HL-60 (cell line): ENCODE measurements at regions not wholly inside any gene's neighbourhood (a gene's known extent, or its start where the extent isn't known, plus 50 kb on each side); places are given as distances from the start of the nearest gene placed in this dataset.

Experiments
- DNase-seq, 2 experiments: peaks; one replicate each; pipeline ENCODE4 v3.0.0-alpha.2; 2010 to 2020; ENCODE audit warnings: low read depth in 1 of 2, low spot score in 1 of 2
- H3K27ac ChIP-seq: fragments of 250-450 bp; sonication (Bioruptor Pico); replicated peaks from 2 replicates; pipeline ENCODE4 v1.5.1; 2020; ENCODE audit warnings: mild to moderate bottlenecking, moderate library complexity
- H3K27me3 ChIP-seq: fragments of 250-450 bp; sonication (Bioruptor Pico); 2 replicates; pipeline ENCODE4 v1.5.1; 2021; ENCODE audit warnings: mild to moderate bottlenecking, moderate library complexity; ENCODE audit not compliant: insufficient read depth, poor library complexity, severe bottlenecking
- H3K4me3 ChIP-seq: replicated peaks from 2 replicates; pipeline ENCODE4 v1.5.1; 2011; ENCODE audit warnings: mild to moderate bottlenecking, control low read depth, low read length; ENCODE audit not compliant: insufficient read depth
- GABPA ChIP-seq: IDR thresholded peaks from 2 replicates; pipeline ENCODE4 v1.6.1; 2012; ENCODE audit warnings: low read depth
- POLR2AphosphoS5 ChIP-seq: IDR thresholded peaks from 2 replicates; pipeline ENCODE4 v1.6.1; 2012; ENCODE audit warnings: low read depth
- SPI1 ChIP-seq: IDR thresholded peaks from 2 replicates; pipeline ENCODE4 v1.6.1; 2012; ENCODE audit warnings: low read depth, mild to moderate bottlenecking, borderline replicate concordance
- TF ChIP-seq, protein P1 (sequence below): IDR thresholded peaks from 2 replicates; pipeline ENCODE4 v1.6.1; 2012; ENCODE audit warnings: low read depth; ENCODE audit not compliant: insufficient replicate concordance
- TF ChIP-seq, protein P2 (sequence below): IDR thresholded peaks from one replicate; pipeline ENCODE4 v1.5.1; 2011; ENCODE audit warnings: low read length, control low read depth, inconsistent platforms; ENCODE audit not compliant: insufficient read depth

DNA sequence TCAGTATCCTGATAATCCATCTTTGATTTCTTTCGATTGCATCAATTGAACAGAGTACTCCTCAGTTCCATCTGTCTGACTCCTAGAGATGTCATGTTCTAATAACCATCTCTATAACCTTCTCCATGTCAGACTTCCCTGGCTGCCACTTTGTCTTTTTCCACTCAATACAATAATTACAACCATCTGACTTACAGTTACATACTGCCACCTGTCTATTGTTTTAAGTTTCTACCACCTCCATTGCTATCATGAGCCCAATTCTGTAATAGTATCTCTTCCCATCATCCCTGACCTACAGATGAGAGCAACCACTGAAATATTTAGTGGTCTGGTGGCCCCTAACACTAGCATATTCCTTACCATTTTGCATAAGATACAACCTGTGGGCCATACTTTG, 439.2 kb upstream of the FAM47C start:
- H3K27me3 ChIP-seq: no peaks in the 10 kb centered on the region
- no peak for DNase-seq
- TF ChIP-seq, protein P1, sequence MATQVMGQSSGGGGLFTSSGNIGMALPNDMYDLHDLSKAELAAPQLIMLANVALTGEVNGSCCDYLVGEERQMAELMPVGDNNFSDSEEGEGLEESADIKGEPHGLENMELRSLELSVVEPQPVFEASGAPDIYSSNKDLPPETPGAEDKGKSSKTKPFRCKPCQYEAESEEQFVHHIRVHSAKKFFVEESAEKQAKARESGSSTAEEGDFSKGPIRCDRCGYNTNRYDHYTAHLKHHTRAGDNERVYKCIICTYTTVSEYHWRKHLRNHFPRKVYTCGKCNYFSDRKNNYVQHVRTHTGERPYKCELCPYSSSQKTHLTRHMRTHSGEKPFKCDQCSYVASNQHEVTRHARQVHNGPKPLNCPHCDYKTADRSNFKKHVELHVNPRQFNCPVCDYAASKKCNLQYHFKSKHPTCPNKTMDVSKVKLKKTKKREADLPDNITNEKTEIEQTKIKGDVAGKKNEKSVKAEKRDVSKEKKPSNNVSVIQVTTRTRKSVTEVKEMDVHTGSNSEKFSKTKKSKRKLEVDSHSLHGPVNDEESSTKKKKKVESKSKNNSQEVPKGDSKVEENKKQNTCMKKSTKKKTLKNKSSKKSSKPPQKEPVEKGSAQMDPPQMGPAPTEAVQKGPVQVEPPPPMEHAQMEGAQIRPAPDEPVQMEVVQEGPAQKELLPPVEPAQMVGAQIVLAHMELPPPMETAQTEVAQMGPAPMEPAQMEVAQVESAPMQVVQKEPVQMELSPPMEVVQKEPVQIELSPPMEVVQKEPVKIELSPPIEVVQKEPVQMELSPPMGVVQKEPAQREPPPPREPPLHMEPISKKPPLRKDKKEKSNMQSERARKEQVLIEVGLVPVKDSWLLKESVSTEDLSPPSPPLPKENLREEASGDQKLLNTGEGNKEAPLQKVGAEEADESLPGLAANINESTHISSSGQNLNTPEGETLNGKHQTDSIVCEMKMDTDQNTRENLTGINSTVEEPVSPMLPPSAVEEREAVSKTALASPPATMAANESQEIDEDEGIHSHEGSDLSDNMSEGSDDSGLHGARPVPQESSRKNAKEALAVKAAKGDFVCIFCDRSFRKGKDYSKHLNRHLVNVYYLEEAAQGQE: no peak
- TF ChIP-seq, protein P2, sequence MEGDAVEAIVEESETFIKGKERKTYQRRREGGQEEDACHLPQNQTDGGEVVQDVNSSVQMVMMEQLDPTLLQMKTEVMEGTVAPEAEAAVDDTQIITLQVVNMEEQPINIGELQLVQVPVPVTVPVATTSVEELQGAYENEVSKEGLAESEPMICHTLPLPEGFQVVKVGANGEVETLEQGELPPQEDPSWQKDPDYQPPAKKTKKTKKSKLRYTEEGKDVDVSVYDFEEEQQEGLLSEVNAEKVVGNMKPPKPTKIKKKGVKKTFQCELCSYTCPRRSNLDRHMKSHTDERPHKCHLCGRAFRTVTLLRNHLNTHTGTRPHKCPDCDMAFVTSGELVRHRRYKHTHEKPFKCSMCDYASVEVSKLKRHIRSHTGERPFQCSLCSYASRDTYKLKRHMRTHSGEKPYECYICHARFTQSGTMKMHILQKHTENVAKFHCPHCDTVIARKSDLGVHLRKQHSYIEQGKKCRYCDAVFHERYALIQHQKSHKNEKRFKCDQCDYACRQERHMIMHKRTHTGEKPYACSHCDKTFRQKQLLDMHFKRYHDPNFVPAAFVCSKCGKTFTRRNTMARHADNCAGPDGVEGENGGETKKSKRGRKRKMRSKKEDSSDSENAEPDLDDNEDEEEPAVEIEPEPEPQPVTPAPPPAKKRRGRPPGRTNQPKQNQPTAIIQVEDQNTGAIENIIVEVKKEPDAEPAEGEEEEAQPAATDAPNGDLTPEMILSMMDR: no peak
- TF ChIP-seq SPI1 (no peak), POLR2AphosphoS5 (no peak), GABPA (no peak)
- H3K27ac ChIP-seq: no peak overlapping the region
- no peak overlapping the region for H3K4me3 ChIP-seq

DNA sequence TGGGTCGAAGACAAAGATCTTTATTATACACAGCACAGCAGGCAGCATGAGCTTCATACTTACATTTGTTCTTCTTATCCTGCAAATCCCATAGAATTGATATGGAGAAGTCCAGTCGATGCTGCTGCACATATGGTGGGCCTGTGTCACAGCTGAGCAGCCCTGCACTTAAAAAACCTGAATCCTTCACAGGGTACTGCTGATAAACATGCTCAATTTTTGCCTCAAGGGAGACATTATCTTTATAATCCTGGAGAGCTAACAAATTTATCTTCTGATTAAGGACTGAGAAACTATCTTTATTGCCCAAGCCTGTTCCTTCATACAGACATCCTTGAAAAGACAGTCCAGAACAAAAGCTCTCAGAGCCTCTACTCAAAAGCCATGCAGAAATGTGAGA, 434.4 kb upstream of the FAM47C start:
- TF ChIP-seq POLR2AphosphoS5 (no peak), SPI1 (no peak)
- TF ChIP-seq, protein P2: no peak
- TF ChIP-seq, protein P1: no peak
- no peaks in the 10 kb centered on the region for H3K27me3 ChIP-seq
- H3K27ac ChIP-seq: no peak overlapping the region
- H3K4me3 ChIP-seq: no peak overlapping the region
- no peak for DNase-seq

DNA sequence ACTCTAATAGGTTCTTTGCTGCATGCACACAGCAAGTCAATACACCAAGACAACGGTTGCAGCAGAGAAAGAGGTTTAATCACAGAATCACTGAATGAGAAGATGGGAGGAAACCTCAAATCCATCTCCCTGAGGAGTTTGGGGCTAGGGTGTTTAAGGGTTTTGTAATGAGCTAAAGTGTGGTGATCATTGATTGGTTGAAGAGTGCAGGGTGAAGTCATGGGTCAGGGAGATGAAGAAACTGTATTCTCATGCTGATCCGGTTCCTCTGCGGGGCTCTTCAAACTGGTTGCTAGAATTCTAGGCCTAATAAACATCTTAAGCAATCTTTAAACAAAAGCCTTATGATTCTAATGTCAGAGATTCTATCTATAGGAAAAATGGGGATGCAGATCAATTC, 432.5 kb upstream of the FAM47C start:
- TF ChIP-seq GABPA: no peak
- no peak for TF ChIP-seq POLR2AphosphoS5
- no peak for TF ChIP-seq SPI1
- TF ChIP-seq, protein P1: no peak
- TF ChIP-seq, protein P2: no peak
- H3K27me3 ChIP-seq: no peaks in the 10 kb centered on the region
- no peak for DNase-seq
- H3K27ac ChIP-seq: no peak overlapping the region
- no peak overlapping the region for H3K4me3 ChIP-seq
